MCF 10A (cell line): ENCODE measurements at regions not wholly inside any gene's neighbourhood (a gene's known extent, or its start where the extent isn't known, plus 50 kb on each side); places are given as distances from the start of the nearest gene placed in this dataset.
A peak's percentile ranks its signal among the peaks of the same experiment; 100 is the strongest.

ENCODE experiments used
- BruUV-seq: library from RNA; stranded (reverse); fragments of 400-500 nt; replicated peaks from 2 replicates; lab custom pipeline; 2021; lab: Mats Ljungman, UMichigan
- CTCF ChIA-PET: fragments of 300-600 bp; sonication (Branson Sonifier 250); formaldehyde crosslinking; extraction: SDS; loops from one replicate; lab custom pipeline; 2021; ENCODE audit warnings: antibody characterized with exemption, inconsistent platforms; lab: Yijun Ruan, JAX
- POLR2A ChIA-PET: fragments of 300-600, 350-650 bp; sonication (Branson Sonifier 250); formaldehyde crosslinking; extraction: SDS; loops from one replicate; lab custom pipeline; 2020; ENCODE audit warnings: antibody characterized with exemption, inconsistent platforms; lab: Yijun Ruan, JAX
- DNase-seq: peaks from one replicate; pipeline ENCODE4 v3.0.0-alpha.2; 2018; ENCODE audit not compliant: unreplicated experiment
- H3K27ac Mint-ChIP-seq: one replicate; pipeline ENCODE4 v1.8.0; 2022; ENCODE audit warnings: mild to moderate bottlenecking, low read depth, mixed read lengths; ENCODE audit not compliant: unreplicated experiment
- H3K27me3 Mint-ChIP-seq: one replicate; pipeline ENCODE4 v1.8.0; 2022; ENCODE audit warnings: mixed read lengths; ENCODE audit not compliant: insufficient read depth, unreplicated experiment
- H3K36me3 Mint-ChIP-seq: one replicate; pipeline ENCODE4 v1.8.0; 2022; ENCODE audit warnings: mild to moderate bottlenecking, moderate library complexity, mixed read lengths; ENCODE audit not compliant: insufficient read depth, unreplicated experiment
- H3K4me1 Mint-ChIP-seq: one replicate; pipeline ENCODE4 v1.8.0; 2022; ENCODE audit warnings: mixed read lengths; ENCODE audit not compliant: insufficient read depth, unreplicated experiment
- H3K4me3 Mint-ChIP-seq: one replicate; pipeline ENCODE4 v1.8.0; 2022; ENCODE audit warnings: mild to moderate bottlenecking, moderate library complexity, mixed read lengths; ENCODE audit not compliant: unreplicated experiment
- H3K9me3 Mint-ChIP-seq: one replicate; pipeline ENCODE4 v1.8.0; 2022; ENCODE audit warnings: mixed read lengths; ENCODE audit not compliant: unreplicated experiment
- intact Hi-C: fragments of 100-400 bp; cut with micrococcal nuclease; formaldehyde crosslinking; loops from 2 replicates; pipeline ENCODE4 v1.14.1; 2022
- TF ChIP-seq, protein P1 (sequence below): fragments of 200-600 bp; IDR thresholded peaks from one replicate; pipeline ENCODE4 v1.8.0; 2022; ENCODE audit warnings: antibody characterized with exemption, mild to moderate bottlenecking; ENCODE audit not compliant: unreplicated experiment

DNA sequence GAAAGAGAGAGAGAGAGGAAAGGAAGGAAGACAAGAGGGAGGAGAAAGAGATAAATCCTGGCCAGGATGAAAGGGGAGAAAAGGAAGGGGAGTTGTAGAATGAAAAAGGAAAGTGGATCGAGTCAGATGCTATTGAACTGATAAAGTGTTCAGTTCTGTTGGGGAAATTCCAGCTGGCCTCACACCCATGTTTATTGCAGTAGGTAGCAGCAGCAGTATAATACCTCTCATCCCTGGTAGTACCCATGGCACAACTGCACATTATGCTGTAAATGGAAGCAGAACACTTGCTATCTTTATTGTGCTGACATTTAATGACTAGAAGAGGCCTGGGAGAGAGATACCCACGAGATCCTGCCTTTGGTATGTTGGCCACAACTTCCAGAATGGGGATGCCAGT lies 178.1 kb downstream of the EVX1 start:
- DNase-seq = no peak
- H3K36me3 Mint-ChIP-seq = no peaks in the 10 kb centered on the region

DNA sequence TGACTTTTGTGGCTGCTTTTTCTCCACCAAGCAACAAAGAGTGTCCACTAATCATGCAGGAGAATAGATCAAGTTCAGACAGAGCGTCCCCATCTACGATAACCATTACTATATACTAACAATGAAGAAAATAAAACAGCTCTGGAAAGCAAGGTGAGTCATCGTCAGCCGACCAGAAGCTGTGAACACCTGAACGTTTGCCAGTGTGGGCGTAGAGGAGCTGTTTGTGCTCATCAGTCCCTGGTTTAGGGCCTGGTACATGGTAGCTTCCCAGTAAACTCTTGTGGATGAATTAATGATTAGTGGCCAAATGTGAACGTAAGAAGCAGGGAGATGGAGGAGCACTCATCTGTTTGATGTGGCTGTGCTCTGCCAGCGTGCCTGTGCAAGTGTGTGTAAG lies 180.7 kb downstream of the EVX1 start:
- Mint-ChIP-seq H3K27me3 (no peaks in the 10 kb centered on the region), H3K27ac (peak overlapping the region; percentile 20), H3K9me3 (no peaks in the 10 kb centered on the region), H3K36me3 (no peaks in the 10 kb centered on the region), H3K4me3 (no peak overlapping the region), H3K4me1 (peaks cover 19% of the 10 kb centered on the region)
- intact Hi-C loops = no loop called here
- no TSS peak for BruUV-seq
- TF ChIP-seq, protein P1, sequence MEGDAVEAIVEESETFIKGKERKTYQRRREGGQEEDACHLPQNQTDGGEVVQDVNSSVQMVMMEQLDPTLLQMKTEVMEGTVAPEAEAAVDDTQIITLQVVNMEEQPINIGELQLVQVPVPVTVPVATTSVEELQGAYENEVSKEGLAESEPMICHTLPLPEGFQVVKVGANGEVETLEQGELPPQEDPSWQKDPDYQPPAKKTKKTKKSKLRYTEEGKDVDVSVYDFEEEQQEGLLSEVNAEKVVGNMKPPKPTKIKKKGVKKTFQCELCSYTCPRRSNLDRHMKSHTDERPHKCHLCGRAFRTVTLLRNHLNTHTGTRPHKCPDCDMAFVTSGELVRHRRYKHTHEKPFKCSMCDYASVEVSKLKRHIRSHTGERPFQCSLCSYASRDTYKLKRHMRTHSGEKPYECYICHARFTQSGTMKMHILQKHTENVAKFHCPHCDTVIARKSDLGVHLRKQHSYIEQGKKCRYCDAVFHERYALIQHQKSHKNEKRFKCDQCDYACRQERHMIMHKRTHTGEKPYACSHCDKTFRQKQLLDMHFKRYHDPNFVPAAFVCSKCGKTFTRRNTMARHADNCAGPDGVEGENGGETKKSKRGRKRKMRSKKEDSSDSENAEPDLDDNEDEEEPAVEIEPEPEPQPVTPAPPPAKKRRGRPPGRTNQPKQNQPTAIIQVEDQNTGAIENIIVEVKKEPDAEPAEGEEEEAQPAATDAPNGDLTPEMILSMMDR = no peak
- DNase-seq = peak; percentile 90
- ChIA-PET CTCF (interaction anchor here (0.6 to 0.7 kb wide), 2 partner anchors 33 to 148 kb away, joined by 3 to 5 read pairs; no protein-coding TSS in a partner anchor), POLR2A (interaction anchor here (0.6 to 0.9 kb wide), 5 partner anchors 48 to 239 kb away, joined by 3 read pairs; partner anchors contain the start of gene HIBADH)

More for the DNA sequence above, 178.1 kb downstream of the EVX1 start:
- BruUV-seq = no TSS peak
- TF ChIP-seq, protein P1 = no peak
- peaks cover 5% of the 10 kb centered on the region for H3K9me3 Mint-ChIP-seq
- H3K27ac Mint-ChIP-seq = no peak overlapping the region
- H3K4me3 Mint-ChIP-seq = no peak overlapping the region
- no peaks in the 10 kb centered on the region for H3K27me3 Mint-ChIP-seq
- POLR2A ChIA-PET = no interaction called here
- intact Hi-C loops = no loop called here
- peaks cover 19% of the 10 kb centered on the region for H3K4me1 Mint-ChIP-seq
- CTCF ChIA-PET = no interaction called here

DNA sequence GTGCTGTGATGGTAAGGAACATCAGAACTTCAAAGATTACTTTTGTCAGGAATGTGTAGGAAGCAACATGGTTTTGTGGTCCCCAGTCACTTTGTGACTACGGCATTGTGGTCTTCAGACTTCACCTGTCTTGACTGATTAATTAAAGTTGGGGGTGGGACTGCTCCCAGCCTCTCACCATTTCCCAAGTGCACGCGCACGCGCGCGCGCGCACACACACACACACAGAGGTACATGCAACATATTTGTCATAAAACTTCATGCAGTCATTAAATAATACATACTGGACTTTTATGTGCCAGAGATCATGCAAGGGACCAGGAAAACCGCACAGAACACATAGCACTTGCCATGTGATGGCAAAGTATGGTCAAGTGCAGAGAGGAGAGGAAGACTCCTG lies 181.2 kb downstream of the EVX1 start:
- no peak overlapping the region for H3K4me3 Mint-ChIP-seq
- TF ChIP-seq, protein P1 = no peak
- POLR2A ChIA-PET = interaction anchor here (0.6 to 0.9 kb wide), 4 partner anchors 48 to 189 kb away, joined by 3 read pairs; no protein-coding TSS in a partner anchor

DNA sequence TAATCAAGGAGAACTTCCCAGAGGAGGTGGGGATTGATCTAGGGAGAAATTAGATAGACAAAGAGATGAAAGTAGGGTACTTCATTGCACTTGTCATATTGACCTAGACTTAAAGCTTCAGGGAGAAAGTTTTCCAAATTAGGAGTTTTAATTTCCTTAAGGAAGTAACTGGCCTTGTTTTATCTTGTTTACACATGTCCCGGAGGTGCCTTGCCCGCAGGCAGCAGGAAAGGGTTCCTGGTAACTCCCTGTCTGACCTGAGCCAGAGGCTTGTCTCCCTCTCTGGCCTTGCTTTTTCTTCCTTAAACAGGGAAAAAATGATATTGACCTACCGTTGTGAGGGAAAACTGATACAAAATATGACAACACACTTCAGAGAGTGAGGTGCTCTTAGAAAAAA lies 181.6 kb downstream of the EVX1 start:
- Mint-ChIP-seq H3K9me3 (no peaks in the 10 kb centered on the region), H3K4me3 (no peak overlapping the region), H3K4me1 (peaks cover 19% of the 10 kb centered on the region), H3K27ac (peak overlapping the region; percentile 20), H3K27me3 (no peaks in the 10 kb centered on the region), H3K36me3 (no peaks in the 10 kb centered on the region)
- DNase-seq = peak; percentile 11
- BruUV-seq = no TSS peak
- TF ChIP-seq, protein P1 = no peak
- CTCF ChIA-PET = no interaction called here
- intact Hi-C loops = no loop called here
- POLR2A ChIA-PET = no interaction called here

More for the DNA sequence above, 181.2 kb downstream of the EVX1 start:
- no peak for DNase-seq
- H3K9me3 Mint-ChIP-seq = no peaks in the 10 kb centered on the region
- H3K27ac Mint-ChIP-seq = peak overlapping the region; percentile 20
- CTCF ChIA-PET = interaction anchor here (0.6 to 0.7 kb wide), 2 partner anchors 33 to 148 kb away, joined by 3 to 5 read pairs; no protein-coding TSS in a partner anchor
- H3K36me3 Mint-ChIP-seq = no peaks in the 10 kb centered on the region
- BruUV-seq = no TSS peak
- intact Hi-C loops = no loop called here
- peaks cover 19% of the 10 kb centered on the region for H3K4me1 Mint-ChIP-seq
- H3K27me3 Mint-ChIP-seq = no peaks in the 10 kb centered on the region
